Left ventricle myocardium inferior (tissue), 1 donor: ENCODE measurements at regions not wholly inside any gene's neighbourhood (a gene's known extent, or its start where the extent isn't known, plus 50 kb on each side); places are given as distances from the start of the nearest gene placed in this dataset.

ENCODE experiments used
- DNase-seq: peaks from one replicate; pipeline ENCODE4 v3.0.0-alpha.2; 2020
- H3K27ac ChIP-seq: fragments of 200-600 bp; replicated peaks from 2 replicates; pipeline ENCODE4 v1.8.0; 2021
- H3K27me3 ChIP-seq: fragments of 200-600 bp; 2 replicates; pipeline ENCODE4 v1.8.0; 2021; ENCODE audit warnings: low read depth
- H3K36me3 ChIP-seq: fragments of 200-600 bp; 2 replicates; pipeline ENCODE4 v1.8.0; 2021
- H3K4me1 ChIP-seq: fragments of 200-600 bp; 2 replicates; pipeline ENCODE4 v1.8.0; 2021
- H3K4me3 ChIP-seq: fragments of 200-600 bp; 2 replicates; pipeline ENCODE4 v1.8.0; 2021; ENCODE audit warnings: mild to moderate bottlenecking, moderate library complexity
- H3K9me3 ChIP-seq: fragments of 200-600 bp; replicated peaks from 2 replicates; pipeline ENCODE4 v1.8.0; 2021
- CTCF ChIP-seq: fragments of 200-600 bp; IDR thresholded peaks from 2 replicates; pipeline ENCODE4 v1.8.0; 2021; ENCODE audit warnings: antibody characterized with exemption, mild to moderate bottlenecking, borderline replicate concordance
- intact Hi-C: fragments of 100-400 bp; cut with micrococcal nuclease; formaldehyde crosslinking; loops from one replicate; pipeline ENCODE4 v1.11.0; 2022
- donor health status: DM: no; HTN: yes; CAD: no; lungs with severe emphysema.

- Histone ChIP-seq H3K9me3 (no peaks in the 10 kb centered on the region), H3K27ac (no peak overlapping the region), H3K36me3 (no peaks in the 10 kb centered on the region), H3K27me3 (peaks cover 8% of the 10 kb centered on the region), H3K4me1 (no peaks in the 10 kb centered on the region), H3K4me3 (no peak overlapping the region)
- intact Hi-C loops: no loop called here
- no peak for TF ChIP-seq CTCF
- no peak for DNase-seq
Measured at GRCh38 chr13:108525827-108526226, 103.6 kb upstream of the MYO16 start.

DNA sequence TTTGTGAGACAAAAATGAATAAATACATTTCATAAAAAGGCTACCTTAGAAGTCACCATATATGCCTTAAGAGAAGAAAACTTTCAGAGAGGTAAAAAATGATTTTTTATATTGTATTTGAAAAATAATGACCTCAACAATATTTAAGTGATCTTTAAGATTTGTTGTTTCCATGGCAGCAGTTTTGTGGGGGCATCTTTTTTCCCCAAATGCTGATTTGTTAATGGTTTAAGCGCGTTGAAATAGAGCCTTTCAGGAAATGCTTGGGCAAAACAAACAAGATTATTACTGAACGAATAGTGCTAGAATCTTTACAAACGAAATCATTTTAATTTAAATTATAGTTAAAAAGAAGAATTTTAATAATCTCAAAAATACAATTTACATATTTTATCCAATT is 103.1 kb upstream of the MYO16 start:
- TF ChIP-seq CTCF: no peak
- Histone ChIP-seq H3K27ac (no peak overlapping the region), H3K4me1 (no peaks in the 10 kb centered on the region), H3K36me3 (no peaks in the 10 kb centered on the region), H3K9me3 (no peaks in the 10 kb centered on the region), H3K27me3 (peaks cover 8% of the 10 kb centered on the region), H3K4me3 (no peak overlapping the region)
- intact Hi-C loops: no loop called here
- DNase-seq: no peak

GRCh38 chr13:108527844-108528243 is 101.6 kb upstream of the MYO16 start:
- no peak for DNase-seq
- Histone ChIP-seq H3K4me3 (no peak overlapping the region), H3K27ac (no peak overlapping the region), H3K27me3 (peaks cover 8% of the 10 kb centered on the region), H3K4me1 (no peaks in the 10 kb centered on the region), H3K9me3 (no peaks in the 10 kb centered on the region), H3K36me3 (no peaks in the 10 kb centered on the region)
- TF ChIP-seq CTCF: no peak
- intact Hi-C loops: no loop called here

DNA sequence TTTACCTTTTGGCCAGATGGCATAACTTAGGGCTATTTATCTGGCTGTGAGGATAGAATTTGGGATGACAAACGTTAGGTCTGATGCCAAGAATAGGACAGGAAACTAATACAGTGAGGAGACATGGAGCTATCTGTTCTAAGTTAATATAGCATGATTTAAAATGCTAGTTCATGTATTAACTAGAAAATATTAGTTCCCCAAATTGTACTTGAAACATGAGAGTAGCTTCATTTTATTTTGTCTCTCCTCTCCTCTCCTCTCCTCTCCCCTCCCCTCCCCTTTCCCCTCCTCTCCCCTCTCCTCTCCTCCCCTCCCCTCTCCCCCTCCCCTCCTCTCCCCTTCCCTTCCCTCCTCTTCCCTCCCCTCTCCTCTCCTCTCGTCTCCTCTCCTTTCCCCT is 101.1 kb upstream of the MYO16 start:
- intact Hi-C loops: no loop called here
- H3K9me3 ChIP-seq: no peaks in the 10 kb centered on the region
- no peak overlapping the region for H3K4me3 ChIP-seq
- H3K27me3 ChIP-seq: peaks cover 8% of the 10 kb centered on the region
- H3K4me1 ChIP-seq: no peaks in the 10 kb centered on the region
- no peak for TF ChIP-seq CTCF
- no peak overlapping the region for H3K27ac ChIP-seq
- no peaks in the 10 kb centered on the region for H3K36me3 ChIP-seq
- DNase-seq: no peak

- Histone ChIP-seq H3K9me3 (no peaks in the 10 kb centered on the region), H3K36me3 (no peaks in the 10 kb centered on the region), H3K4me1 (no peaks in the 10 kb centered on the region), H3K27ac (no peak overlapping the region), H3K27me3 (peaks cover 18% of the 10 kb centered on the region), H3K4me3 (no peak overlapping the region)
- intact Hi-C loops: no loop called here
- no peak for DNase-seq
- no peak for TF ChIP-seq CTCF
Measured at GRCh38 chr13:108533842-108534241, 95.6 kb upstream of the MYO16 start.

GRCh38 chr13:108534728-108535127 is 94.7 kb upstream of the MYO16 start:
- no peak for TF ChIP-seq CTCF
- intact Hi-C loops: no loop called here
- no peaks in the 10 kb centered on the region for H3K9me3 ChIP-seq
- no peaks in the 10 kb centered on the region for H3K4me1 ChIP-seq
- H3K27ac ChIP-seq: no peak overlapping the region
- peaks cover 20% of the 10 kb centered on the region for H3K27me3 ChIP-seq
- no peak overlapping the region for H3K4me3 ChIP-seq
- DNase-seq: no peak
- no peaks in the 10 kb centered on the region for H3K36me3 ChIP-seq
